Gastroesophageal sphincter (tissue), 3 donors: ENCODE measurements at regions not wholly inside any gene's neighbourhood (a gene's known extent, or its start where the extent isn't known, plus 50 kb on each side); places are given as distances from the start of the nearest gene placed in this dataset.

Experiments
- CTCF ChIP-seq, 4 experiments: fragments of 200-600 bp in 2 of 4; fragments of 450-650 bp in 2 of 4; sonication (generic) in 1 of 4; IDR thresholded peaks; one replicate each; pipeline ENCODE4 v1.5.1; 2017 to 2019; ENCODE audit warnings: antibody characterized with exemption in 4 of 4, mild to moderate bottlenecking in 2 of 4, moderate library complexity in 2 of 4
- POLR2A ChIP-seq, 2 donors: fragments of 450-650 bp; IDR thresholded peaks; one replicate each; pipeline ENCODE4 v1.6.1; 2017; ENCODE audit warnings: antibody characterized with exemption in 2 of 2, mild to moderate bottlenecking in 2 of 2, moderate library complexity in 1 of 2

- TF ChIP-seq POLR2A (IDR thresholded peaks at IDR 0.05), result no peak
- no peak for TF ChIP-seq CTCF (IDR thresholded peaks at IDR 0.05)
Measured at GRCh38 chr12:111239235-111239634, 129.7 kb downstream of the PHETA1 start.
